HepG2 (cell line): ENCODE measurements at regions not wholly inside any gene's neighbourhood (a gene's known extent, or its start where the extent isn't known, plus 50 kb on each side); places are given as distances from the start of the nearest gene placed in this dataset.
A peak's percentile ranks its signal among the peaks of the same experiment; 100 is the strongest.

Experiments
- ATAC-seq: fragments of 200-7000 bp; cut with Tn5 transposase; 3 replicates; pipeline ENCODE4 v1.9.1; 2020; ENCODE audit warnings: mild to moderate bottlenecking, moderate library complexity
- BruUV-seq: library from RNA; stranded (reverse); fragments of 400-500 nt; replicated peaks from 2 replicates; lab custom pipeline; 2021; lab: Mats Ljungman, UMichigan
- CTCF ChIA-PET: fragments of 300-600 bp; formaldehyde crosslinking; extraction: SDS; loops from one replicate; lab custom pipeline; 2021; ENCODE audit warnings: low total read pairs, inconsistent platforms, low intra/inter-chr PET ratio; lab: Yijun Ruan, JAX
- POLR2A ChIA-PET: fragments of 350-600 bp; sonication (Branson Sonifier 250); formaldehyde crosslinking; loops from one replicate; lab custom pipeline; 2020; ENCODE audit warnings: antibody characterized with exemption, inconsistent platforms; lab: Yijun Ruan, JAX
- DNase-seq: peaks from one replicate; pipeline ENCODE4 v3.0.0-alpha.2; 2015; ENCODE audit warnings: low spot score
- FAIRE-seq: peaks from 3 replicates; lab custom pipeline; 2011; peaks lifted over from hg19 to GRCh38; lab: Jason Lieb, UNC
- H2AFZ ChIP-seq: one replicate; pipeline ENCODE4 v1.6.1; 2011; ENCODE audit warnings: low read length, inconsistent platforms
- H3K27ac ChIP-seq: fragments of 300-600 bp; 3 replicates; pipeline ENCODE4 v1.8.0; 2011; ENCODE audit warnings: mixed run types, mild to moderate bottlenecking, mixed read lengths, low read length, inconsistent platforms; ENCODE audit not compliant: insufficient read depth; ENCODE audit errors: extremely low read length
- H3K27me3 ChIP-seq, 2 experiments: fragments of 200-600 bp in 1 of 2; 2 replicates in 1 of 2; 3 replicates in 1 of 2; pipeline versions ENCODE4 v1.6.0 to v1.8.0; 2011; ENCODE audit warnings: low read length in 2 of 2, mild to moderate bottlenecking in 2 of 2, moderate library complexity in 2 of 2, inconsistent platforms in 1 of 2; ENCODE audit not compliant: insufficient read depth in 2 of 2, control insufficient read depth in 1 of 2
- H3K36me3 ChIP-seq, 2 experiments: fragments of 200-600 bp in 1 of 2; replicated peaks in 1 of 2; 2 replicates in 1 of 2; 3 replicates in 1 of 2; pipeline versions ENCODE4 v1.5.1 to v1.8.0; 2011; ENCODE audit warnings: low read length in 2 of 2, inconsistent platforms in 1 of 2; ENCODE audit not compliant: insufficient read depth in 2 of 2, control insufficient read depth in 1 of 2
- H3K4me1 ChIP-seq: 2 replicates; pipeline ENCODE4 v1.5.1; 2012; ENCODE audit warnings: low read length, inconsistent platforms; ENCODE audit not compliant: insufficient read depth
- H3K4me2 ChIP-seq: 2 replicates; pipeline ENCODE4 v1.6.0; 2011; ENCODE audit warnings: low read depth, low read length, inconsistent platforms
- H3K4me3 ChIP-seq, 3 experiments: fragments of 200-600 bp in 1 of 3; sonication (generic), shearing (Covaris generic) in 1 of 3; replicated peaks in 1 of 3; 2 replicates each; pipeline ENCODE4 v1.5.1; 2011 to 2016; ENCODE audit warnings: low read length in 3 of 3, inconsistent platforms in 2 of 3, low read depth in 2 of 3, mild to moderate bottlenecking in 2 of 3, control low read depth in 1 of 3, mixed read lengths in 1 of 3; ENCODE audit not compliant: insufficient read depth in 1 of 3
- H3K79me2 ChIP-seq: one replicate; pipeline ENCODE4 v1.6.1; 2011; ENCODE audit warnings: low read length, inconsistent platforms; ENCODE audit not compliant: insufficient read depth
- H3K9ac ChIP-seq: 2 replicates; pipeline ENCODE4 v1.6.0; 2011; ENCODE audit warnings: mild to moderate bottlenecking, low read depth, low read length, inconsistent platforms; ENCODE audit not compliant: insufficient read depth
- H3K9me3 ChIP-seq: 2 replicates; pipeline ENCODE4 v1.5.1; 2012; ENCODE audit warnings: mild to moderate bottlenecking, low read length
- H4K20me1 ChIP-seq: 2 replicates; pipeline ENCODE4 v1.6.0; 2011; ENCODE audit warnings: inconsistent platforms, mild to moderate bottlenecking, low read length, moderate library complexity; ENCODE audit not compliant: insufficient read depth
- DZIP1 ChIP-seq: sonication (generic); formaldehyde crosslinking; IDR thresholded peaks from 2 replicates; pipeline ENCODE4 v1.5.0; 2020; ENCODE audit warnings: mild to moderate bottlenecking, missing genetic modification reagents
- FOXO4 ChIP-seq: sonication (generic); formaldehyde crosslinking; conservative IDR thresholded peaks from 2 replicates; pipeline ENCODE4 v1.8.1; 2023; ENCODE audit warnings: missing genetic modification reagents
- GPBP1L1 ChIP-seq: sonication (generic); formaldehyde crosslinking; IDR thresholded peaks from 2 replicates; pipeline ENCODE4 v1.5.0; 2020; ENCODE audit warnings: mild to moderate bottlenecking, missing genetic modification reagents
- KLF12 ChIP-seq: sonication (generic); formaldehyde crosslinking; IDR thresholded peaks from 2 replicates; pipeline ENCODE4 v1.4.0; 2020; ENCODE audit warnings: missing genetic modification reagents, borderline replicate concordance
- RAD21 ChIP-seq: fragments of 450-650 bp; formaldehyde crosslinking; IDR thresholded peaks from 2 replicates; pipeline ENCODE4 v1.5.0; 2020; ENCODE audit warnings: mild to moderate bottlenecking
- REL ChIP-seq: sonication (generic); formaldehyde crosslinking; conservative IDR thresholded peaks from 2 replicates; pipeline ENCODE4 v1.8.0; 2022; ENCODE audit warnings: mild to moderate bottlenecking, missing genetic modification reagents, moderate library complexity
- SAFB2 ChIP-seq: sonication (generic); formaldehyde crosslinking; IDR thresholded peaks from 2 replicates; pipeline ENCODE4 v1.5.1; 2020; ENCODE audit warnings: missing genetic modification reagents, low read depth, mild to moderate bottlenecking, borderline replicate concordance
- SMC3 ChIP-seq: IDR thresholded peaks from 2 replicates; pipeline ENCODE4 v1.6.1; 2011; ENCODE audit warnings: low read length, improper control_type of control experiment
- SP4 ChIP-seq: sonication (generic); formaldehyde crosslinking; IDR thresholded peaks from 2 replicates; pipeline ENCODE4 v1.8.1; 2023; ENCODE audit warnings: mild to moderate bottlenecking, missing genetic modification reagents
- STAG1 ChIP-seq: sonication (generic); formaldehyde crosslinking; IDR thresholded peaks from 2 replicates; pipeline ENCODE4 v1.4.0; 2020; ENCODE audit warnings: missing genetic modification reagents
- TBL1XR1 ChIP-seq: fragments of 150-350 bp; IDR thresholded peaks from 2 replicates; pipeline ENCODE4 v1.6.1; 2014; ENCODE audit warnings: borderline replicate concordance, low read length; ENCODE audit not compliant: partially characterized antibody
- XRCC5 ChIP-seq: fragments of 200-400 bp; formaldehyde crosslinking; optimal IDR thresholded peaks from 2 replicates; pipeline ENCODE3; 2017; ENCODE audit warnings: mild to moderate bottlenecking, low read length
- ZMAT3 ChIP-seq: sonication (generic); formaldehyde crosslinking; conservative IDR thresholded peaks from 2 replicates; pipeline ENCODE4 v1.7.0; 2021; ENCODE audit warnings: missing genetic modification reagents
- ZNF263 ChIP-seq: sonication (generic); formaldehyde crosslinking; IDR thresholded peaks from 2 replicates; pipeline ENCODE4 v1.4.0; 2020; ENCODE audit warnings: missing genetic modification reagents
- ZNF30 ChIP-seq: sonication (generic); formaldehyde crosslinking; IDR thresholded peaks from 2 replicates; pipeline ENCODE4 v1.5.0; 2020; ENCODE audit warnings: mild to moderate bottlenecking, missing genetic modification reagents
- ZNF687 ChIP-seq: sonication (generic); formaldehyde crosslinking; IDR thresholded peaks from 2 replicates; pipeline ENCODE4 v1.5.1; 2020; ENCODE audit warnings: mild to moderate bottlenecking, missing genetic modification reagents, moderate library complexity
- WGBS: methylation state at CpG from one replicate; pipeline ENCODE4 v1.1.6; 2017; ENCODE audit warnings: low lambda C conversion rate; 5-methylcytosine and 5-hydroxymethylcytosine counted together
- in situ Hi-C: cut with HindIII; loops from 2 replicates; pipeline ENCODE4 v1.10.0; 2017; ENCODE audit warnings: low pct_unique_long_range_greater_than_20kb; ENCODE audit not compliant: extremely low pct_ligation_motif_present
- intact Hi-C: fragments of 100-400 bp; cut with micrococcal nuclease; formaldehyde crosslinking; loops from one replicate; pipeline ENCODE4 v1.10.0; 2022; ENCODE audit not compliant: unreplicated experiment

- H3K9ac ChIP-seq: no peak overlapping the region
- 0% methylated on average over 5 of the region's 16 CpGs for WGBS
- no peak overlapping the region for H3K27ac ChIP-seq
- H4K20me1 ChIP-seq: no peaks in the 10 kb centered on the region
- peaks cover 20% of the 10 kb centered on the region; the same call in 1 of the 2 replicates for H3K4me1 ChIP-seq
- H3K4me2 ChIP-seq: peak overlapping the region; percentile 28
- ATAC-seq (peak; percentile 83), DNase-seq (peak; percentile 46), FAIRE-seq (no peak)
- in situ Hi-C loops (loop anchor here (5.0 kb wide), 1 partner anchor 237 kb away; no protein-coding TSS in a partner anchor), intact Hi-C loops (loop anchor here (1.0 kb wide), 2 partner anchors 235 to 288 kb away; no protein-coding TSS in a partner anchor)
- POLR2A ChIA-PET: interaction anchor here (0.9 to 1.0 kb wide), 2 partner anchors 234 to 288 kb away, joined by 3 to 4 read pairs; no protein-coding TSS in a partner anchor
- no peaks in the 10 kb centered on the region for H3K36me3 ChIP-seq
- no peak overlapping the region for H2AFZ ChIP-seq
- no peak overlapping the region for H3K4me3 ChIP-seq
- no peaks in the 10 kb centered on the region for H3K9me3 ChIP-seq
- H3K79me2 ChIP-seq: no peaks in the 10 kb centered on the region
- H3K27me3 ChIP-seq: peaks cover 1 to 20% of the 10 kb centered on the region in 2 experiments; a peak in 3 of 5 replicates
- no TSS peak for BruUV-seq
- CTCF ChIA-PET: interaction anchor here (1.8 to 3.3 kb wide), 2 partner anchors 234 to 288 kb away, joined by 13 to 34 read pairs; no protein-coding TSS in a partner anchor
- TF ChIP-seq FOXO4 (CRISPR knock-in tag) (no peak), ZNF263 (peak; percentile 92), GPBP1L1 (CRISPR knock-in tag) (no peak), SAFB2 (no peak), TBL1XR1 (no peak), ZNF687 (peak; percentile 19; the same call in 1 of the 2 replicates), SP4 (CRISPR knock-in tag) (peak; percentile 23; the same call in 1 of the 2 replicates), DZIP1 (CRISPR knock-in tag) (no peak), KLF12 (no peak), SMC3 (peak; percentile 61), REL (CRISPR knock-in tag) (no peak), RAD21 (CRISPR knock-in tag) (peak; percentile 72), XRCC5 (peak; percentile 80), ZNF30 (no peak), STAG1 (CRISPR knock-in tag) (peak; percentile 96), ZMAT3 (CRISPR knock-in tag) (no peak)
These were observed 99.2 kb upstream of the TRPM1 start for GRCh38 chr15:31200735-31201151.
